Epithelial cell of proximal tubule (primary cell): ENCODE measurements at regions not wholly inside any gene's neighbourhood (a gene's known extent, or its start where the extent isn't known, plus 50 kb on each side); places are given as distances from the start of the nearest gene placed in this dataset.
A peak's percentile ranks its signal among the peaks of the same experiment; 100 is the strongest.
"Not testable (repeated sequence)": the region's sequence is repeated elsewhere in the genome, so short reads cannot be mapped to it uniquely, and the experiment has no call there.

Experiments used
- DNase-seq: peaks from one replicate; pipeline ENCODE4 v3.0.0-alpha.2; 2011; ENCODE audit warnings: low read depth
- H3K4me3 ChIP-seq: 2 replicates; pipeline ENCODE4 v1.5.1; 2011; ENCODE audit warnings: low read depth, mild to moderate bottlenecking, low read length
- CTCF ChIP-seq: conservative IDR thresholded peaks from 2 replicates; pipeline ENCODE4 v1.5.1; 2012; ENCODE audit warnings: low read depth, mild to moderate bottlenecking, low read length

- no peak for DNase-seq
- H3K4me3 ChIP-seq = no peak overlapping the region
- TF ChIP-seq CTCF = no peak
These were observed 620.2 kb downstream of the ETNK1 start for GRCh38 chr12:23245186-23245585.

DNA sequence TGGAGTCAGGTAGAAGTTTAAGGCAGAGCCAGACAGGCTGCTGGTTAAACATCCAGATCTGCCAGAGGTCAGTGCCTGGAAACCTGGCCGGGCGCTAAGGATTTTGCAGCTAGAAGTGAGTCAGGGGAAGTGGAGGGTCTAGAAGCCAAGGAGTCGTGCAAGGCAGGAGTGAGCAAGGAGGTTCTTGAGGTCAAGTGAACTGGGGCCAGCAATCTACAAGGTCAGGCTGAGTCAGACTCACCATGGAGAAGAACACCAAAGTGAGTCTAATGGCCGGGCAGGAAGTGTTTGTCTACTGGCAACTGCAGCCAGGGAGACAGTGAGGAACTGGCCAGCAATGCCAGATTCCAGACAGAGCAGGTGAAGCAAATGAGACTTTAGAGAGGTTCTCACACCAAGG lies 628.2 kb downstream of the ETNK1 start:
- no peak for TF ChIP-seq CTCF
- DNase-seq = peak; percentile 25
- H3K4me3 ChIP-seq = no peak overlapping the region

- not testable (repeated sequence) for H3K4me3 ChIP-seq
- DNase-seq = peak; percentile 36
These were observed 628.9 kb downstream of the ETNK1 start for GRCh38 chr12:23253910-23254309.

DNA sequence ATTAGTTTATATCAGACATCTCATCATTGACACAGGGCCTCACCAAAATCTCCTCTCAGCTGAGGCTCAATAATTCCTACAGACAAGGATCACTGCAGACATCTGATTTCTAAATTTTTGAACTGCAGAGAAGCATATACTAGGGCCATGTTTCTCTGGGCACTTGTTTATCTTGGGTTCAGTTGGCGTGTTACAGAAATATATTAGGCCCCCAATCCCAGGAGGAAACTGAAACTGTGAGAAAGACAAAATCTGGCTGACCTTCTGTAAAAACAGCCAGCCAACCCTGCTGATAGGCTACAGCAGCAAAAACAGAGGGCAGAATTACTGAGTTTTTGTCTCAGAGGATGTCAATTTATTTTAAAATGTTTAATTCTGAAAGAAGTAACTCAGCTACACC lies 634.6 kb downstream of the ETNK1 start:
- no peak for TF ChIP-seq CTCF
- H3K4me3 ChIP-seq = no peak overlapping the region
- DNase-seq = no peak

DNA sequence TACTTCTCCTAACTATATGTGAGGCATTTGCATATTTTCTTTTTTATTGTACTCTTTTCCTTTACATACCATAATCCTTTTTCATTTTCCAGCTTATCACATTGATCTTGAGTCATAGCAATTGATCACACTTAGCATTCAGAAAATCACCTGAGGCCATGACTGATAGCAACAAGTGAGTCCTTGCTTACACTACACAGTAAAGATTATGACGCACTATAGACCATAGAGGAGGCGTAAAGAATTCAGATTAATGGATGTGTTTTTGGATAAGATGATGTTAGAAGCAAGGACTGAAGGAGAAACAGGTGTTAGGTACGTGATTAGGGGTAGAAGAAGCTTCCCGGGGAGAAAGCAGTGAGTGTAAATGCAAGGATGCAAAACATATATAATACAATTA lies 637.7 kb downstream of the ETNK1 start:
- no peak overlapping the region for H3K4me3 ChIP-seq
- TF ChIP-seq CTCF = no peak
- no peak for DNase-seq

DNA sequence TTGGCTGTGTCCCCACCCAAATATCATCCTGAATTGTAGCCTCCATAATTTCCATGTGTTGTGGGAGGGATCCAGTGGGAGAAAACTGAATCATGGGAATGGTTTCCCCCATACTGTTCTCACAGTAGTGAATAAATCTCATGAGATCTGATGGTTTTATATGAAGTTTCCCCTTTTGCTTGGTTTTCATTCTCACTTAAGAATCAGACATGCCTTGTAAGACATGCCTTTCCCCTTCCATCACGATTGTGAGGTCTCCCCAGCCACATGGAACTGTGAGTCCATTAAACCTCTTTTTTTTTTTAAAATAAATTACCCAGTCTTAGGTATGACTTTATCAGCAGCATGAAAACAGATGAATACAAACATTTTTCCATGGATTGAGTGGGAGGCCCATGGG lies 652.9 kb downstream of the ETNK1 start:
- no peak for DNase-seq
- H3K4me3 ChIP-seq = no peak overlapping the region
- TF ChIP-seq CTCF = no peak

DNA sequence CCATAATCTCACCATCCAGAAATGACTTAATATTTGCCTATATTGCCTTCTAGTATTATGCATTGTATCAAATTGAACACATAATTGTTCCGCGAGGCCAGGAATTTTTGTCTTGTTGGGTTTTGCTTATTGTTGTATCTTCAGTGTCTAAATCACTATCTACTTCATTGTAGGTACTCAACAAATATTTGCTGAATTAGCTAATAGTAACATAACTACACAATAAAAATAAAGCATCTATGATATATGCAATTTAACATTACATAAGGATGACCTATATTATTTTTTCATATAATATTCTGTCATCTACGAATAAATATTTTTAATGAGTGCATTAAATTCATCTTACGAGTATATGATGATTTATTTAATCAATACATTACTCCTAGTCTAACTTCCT lies 656.3 kb downstream of the ETNK1 start:
- no peak for DNase-seq
- no peak for TF ChIP-seq CTCF
- no peak overlapping the region for H3K4me3 ChIP-seq

- H3K4me3 ChIP-seq = no peak overlapping the region
- TF ChIP-seq CTCF = no peak
- no peak for DNase-seq
These were observed 657.7 kb downstream of the ETNK1 start for GRCh38 chr12:23282701-23283100.

GRCh38 chr12:23285764-23286530 lies 661.0 kb downstream of the ETNK1 start:
- H3K4me3 ChIP-seq = not testable (repeated sequence)

More at GRCh38 chr12:23285764-23286530, 661.0 kb downstream of the ETNK1 start:
- DNase-seq = not testable (repeated sequence)
